ENCODE measurements at regions not wholly inside any gene's neighbourhood (a gene's known extent, or its start where the extent isn't known, plus 50 kb on each side); places are given as distances from the start of the nearest gene placed in this dataset.

- TF ChIP-seq, protein P1, sequence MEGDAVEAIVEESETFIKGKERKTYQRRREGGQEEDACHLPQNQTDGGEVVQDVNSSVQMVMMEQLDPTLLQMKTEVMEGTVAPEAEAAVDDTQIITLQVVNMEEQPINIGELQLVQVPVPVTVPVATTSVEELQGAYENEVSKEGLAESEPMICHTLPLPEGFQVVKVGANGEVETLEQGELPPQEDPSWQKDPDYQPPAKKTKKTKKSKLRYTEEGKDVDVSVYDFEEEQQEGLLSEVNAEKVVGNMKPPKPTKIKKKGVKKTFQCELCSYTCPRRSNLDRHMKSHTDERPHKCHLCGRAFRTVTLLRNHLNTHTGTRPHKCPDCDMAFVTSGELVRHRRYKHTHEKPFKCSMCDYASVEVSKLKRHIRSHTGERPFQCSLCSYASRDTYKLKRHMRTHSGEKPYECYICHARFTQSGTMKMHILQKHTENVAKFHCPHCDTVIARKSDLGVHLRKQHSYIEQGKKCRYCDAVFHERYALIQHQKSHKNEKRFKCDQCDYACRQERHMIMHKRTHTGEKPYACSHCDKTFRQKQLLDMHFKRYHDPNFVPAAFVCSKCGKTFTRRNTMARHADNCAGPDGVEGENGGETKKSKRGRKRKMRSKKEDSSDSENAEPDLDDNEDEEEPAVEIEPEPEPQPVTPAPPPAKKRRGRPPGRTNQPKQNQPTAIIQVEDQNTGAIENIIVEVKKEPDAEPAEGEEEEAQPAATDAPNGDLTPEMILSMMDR (IDR thresholded peaks at IDR 0.05), result no peak
- no peak for TF ChIP-seq POLR2AphosphoS5 (IDR thresholded peaks at IDR 0.05; ENCODE audit: low read depth, low read length)
- TF ChIP-seq, protein P2, sequence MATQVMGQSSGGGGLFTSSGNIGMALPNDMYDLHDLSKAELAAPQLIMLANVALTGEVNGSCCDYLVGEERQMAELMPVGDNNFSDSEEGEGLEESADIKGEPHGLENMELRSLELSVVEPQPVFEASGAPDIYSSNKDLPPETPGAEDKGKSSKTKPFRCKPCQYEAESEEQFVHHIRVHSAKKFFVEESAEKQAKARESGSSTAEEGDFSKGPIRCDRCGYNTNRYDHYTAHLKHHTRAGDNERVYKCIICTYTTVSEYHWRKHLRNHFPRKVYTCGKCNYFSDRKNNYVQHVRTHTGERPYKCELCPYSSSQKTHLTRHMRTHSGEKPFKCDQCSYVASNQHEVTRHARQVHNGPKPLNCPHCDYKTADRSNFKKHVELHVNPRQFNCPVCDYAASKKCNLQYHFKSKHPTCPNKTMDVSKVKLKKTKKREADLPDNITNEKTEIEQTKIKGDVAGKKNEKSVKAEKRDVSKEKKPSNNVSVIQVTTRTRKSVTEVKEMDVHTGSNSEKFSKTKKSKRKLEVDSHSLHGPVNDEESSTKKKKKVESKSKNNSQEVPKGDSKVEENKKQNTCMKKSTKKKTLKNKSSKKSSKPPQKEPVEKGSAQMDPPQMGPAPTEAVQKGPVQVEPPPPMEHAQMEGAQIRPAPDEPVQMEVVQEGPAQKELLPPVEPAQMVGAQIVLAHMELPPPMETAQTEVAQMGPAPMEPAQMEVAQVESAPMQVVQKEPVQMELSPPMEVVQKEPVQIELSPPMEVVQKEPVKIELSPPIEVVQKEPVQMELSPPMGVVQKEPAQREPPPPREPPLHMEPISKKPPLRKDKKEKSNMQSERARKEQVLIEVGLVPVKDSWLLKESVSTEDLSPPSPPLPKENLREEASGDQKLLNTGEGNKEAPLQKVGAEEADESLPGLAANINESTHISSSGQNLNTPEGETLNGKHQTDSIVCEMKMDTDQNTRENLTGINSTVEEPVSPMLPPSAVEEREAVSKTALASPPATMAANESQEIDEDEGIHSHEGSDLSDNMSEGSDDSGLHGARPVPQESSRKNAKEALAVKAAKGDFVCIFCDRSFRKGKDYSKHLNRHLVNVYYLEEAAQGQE (IDR thresholded peaks at IDR 0.05; ENCODE audit: insufficient read depth in 1 of 2, low read depth in 2 of 2, low read length in 1 of 2), result no peak
- no peak for TF ChIP-seq SIN3A (IDR thresholded peaks at IDR 0.05; ENCODE audit: borderline replicate concordance, insufficient read depth, low read depth, low read length)
Measured at GRCh38 chr14:43356979-43357545, 1150.0 kb downstream of the FSCB start.

Data from Panc1 (cell line).